HUDEP-2 (cell line): ENCODE measurements at regions not wholly inside any gene's neighbourhood (a gene's known extent, or its start where the extent isn't known, plus 50 kb on each side); places are given as distances from the start of the nearest gene placed in this dataset.
A peak's percentile ranks its signal among the peaks of the same experiment; 100 is the strongest.

ENCODE experiments used
- DNase-seq, 76 experiments: peaks; one replicate each; lab custom pipeline; 2025; ENCODE audit not compliant: unreplicated experiment in 76 of 76; lab: John Stamatoyannopoulos, UW

DNA sequence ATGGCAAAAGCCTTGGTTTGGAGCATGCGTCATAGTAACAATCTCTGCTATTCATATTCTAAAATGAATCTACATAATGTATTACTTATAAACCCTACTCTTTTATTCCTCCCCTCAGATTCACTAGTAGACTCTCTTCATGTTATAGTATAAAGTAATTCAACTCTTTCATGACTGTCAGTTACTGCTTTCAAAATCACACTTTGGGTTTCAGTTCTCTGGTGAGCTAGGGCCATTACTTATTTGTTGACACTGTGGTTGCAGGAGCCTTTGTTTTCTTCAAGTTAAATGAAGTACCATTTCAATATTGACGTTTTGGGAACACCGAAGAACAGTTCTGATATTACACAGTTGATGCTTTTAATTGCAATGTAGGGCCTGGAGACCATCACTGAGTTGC is 378.4 kb downstream of the DDX10 start:
- no peak for DNase-seq

DNA sequence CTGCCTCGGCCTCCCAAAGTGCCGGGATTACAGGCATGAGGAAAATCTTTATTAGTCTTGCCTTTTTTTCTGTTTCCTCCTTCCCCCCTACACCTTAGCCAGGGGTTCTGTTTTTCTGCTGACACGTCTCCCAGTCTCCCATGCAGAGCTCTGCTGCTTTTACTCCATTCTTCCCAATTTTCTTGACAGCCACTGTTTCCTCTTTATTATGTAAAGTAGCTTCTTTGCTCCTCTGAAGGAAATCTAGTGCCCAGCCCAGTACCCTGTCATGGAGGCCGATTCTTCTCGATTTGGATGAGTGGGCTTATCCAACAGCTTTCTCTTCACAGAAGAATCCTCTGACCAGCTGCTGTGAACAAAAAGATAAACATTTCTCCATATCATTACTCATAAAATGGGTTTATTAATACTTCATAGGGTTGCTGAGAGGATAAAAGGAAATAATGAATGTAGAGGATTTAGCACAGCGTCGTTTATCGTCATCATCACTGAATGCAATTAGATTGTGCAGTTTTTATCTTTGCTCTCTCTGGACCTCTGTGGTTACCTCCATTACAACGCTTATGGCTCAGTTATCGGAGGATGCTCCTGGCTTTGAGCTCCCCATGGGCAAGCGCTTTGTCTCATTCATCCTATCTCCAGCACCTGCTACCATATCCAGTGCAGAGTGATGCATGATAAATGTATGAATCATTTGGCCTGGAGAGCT is 375.6 kb upstream of the C11orf87 start:
- DNase-seq = no peak

DNA sequence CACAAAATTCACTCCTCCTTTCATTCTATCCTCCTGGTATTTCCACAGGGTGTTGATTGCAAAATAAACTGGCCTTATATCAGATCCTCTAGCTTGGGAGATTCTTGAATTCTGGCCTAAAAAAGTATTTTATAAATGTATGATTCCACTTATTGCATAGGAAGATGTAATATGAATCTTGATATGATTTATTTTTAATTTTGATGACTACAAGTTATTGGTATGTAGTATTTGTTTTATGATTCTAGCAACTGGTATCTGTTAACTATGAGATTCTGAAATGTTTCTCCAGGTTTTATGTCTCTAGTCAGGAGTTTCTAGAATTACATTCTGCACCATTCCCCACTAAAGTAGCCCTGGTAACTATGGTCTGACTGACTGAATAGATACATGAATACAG is 373.9 kb upstream of the C11orf87 start:
- no peak for DNase-seq

DNA sequence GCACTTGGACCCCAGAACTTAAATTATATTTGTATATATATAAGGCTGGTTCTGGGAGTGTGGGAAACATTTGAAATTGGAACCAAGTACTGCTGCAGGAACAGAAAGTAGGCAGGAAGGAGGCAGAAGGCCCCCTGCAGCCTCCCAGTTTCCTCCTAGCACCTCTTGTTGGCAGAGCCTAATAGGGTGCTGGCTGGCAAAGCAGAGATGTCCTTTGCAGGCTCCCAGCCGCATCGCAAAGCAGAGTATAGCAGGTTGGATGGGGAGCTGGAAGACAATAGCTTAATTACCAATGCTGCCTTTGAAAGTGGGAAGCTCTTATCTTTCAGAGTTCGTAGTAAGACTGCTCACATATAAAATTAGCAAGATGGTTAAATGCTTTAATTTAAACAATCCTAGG is 370.8 kb upstream of the C11orf87 start:
- DNase-seq = no peak

DNA sequence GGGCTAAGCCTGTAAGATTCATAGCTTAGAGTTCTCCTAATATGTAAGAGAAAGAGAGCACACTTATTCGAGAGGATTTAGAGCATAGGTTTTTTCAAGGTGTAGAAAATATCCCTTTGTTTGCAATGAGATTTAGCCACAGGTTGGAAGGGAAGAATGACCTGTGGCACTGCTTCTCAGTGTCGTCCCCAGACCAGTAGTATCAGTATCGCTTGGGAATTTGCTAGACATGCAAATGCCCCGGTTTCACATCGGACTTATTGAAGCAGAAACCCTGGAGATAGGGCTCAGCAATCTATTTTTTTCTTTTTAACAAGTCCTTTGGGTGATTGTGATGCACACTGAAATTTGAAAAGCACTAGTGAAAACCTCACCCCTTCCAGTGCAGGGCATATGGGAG is 362.6 kb upstream of the C11orf87 start:
- DNase-seq = no peak

- no peak for DNase-seq
Measured at GRCh38 chr11:109061394-109061793, 360.6 kb upstream of the C11orf87 start.

DNA sequence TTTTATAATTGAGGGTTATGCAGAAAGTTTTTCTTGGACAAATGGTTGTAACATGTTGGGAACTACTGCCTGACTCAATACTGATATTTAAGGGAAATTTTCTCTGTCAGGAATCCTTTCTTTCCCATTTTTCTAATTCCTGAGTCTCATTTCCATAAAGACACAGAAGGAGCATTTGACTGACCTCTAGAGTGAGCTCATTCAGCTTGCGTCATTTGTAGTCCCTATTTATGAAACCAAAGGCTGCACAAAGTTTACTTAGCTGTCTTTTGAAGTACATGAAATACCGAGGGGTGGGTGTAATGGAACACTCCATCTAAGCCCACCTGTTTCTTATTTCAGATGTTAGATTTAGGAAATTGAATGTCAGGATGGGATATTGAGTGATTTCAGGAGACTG is 359.5 kb upstream of the C11orf87 start:
- DNase-seq = no peak

DNA sequence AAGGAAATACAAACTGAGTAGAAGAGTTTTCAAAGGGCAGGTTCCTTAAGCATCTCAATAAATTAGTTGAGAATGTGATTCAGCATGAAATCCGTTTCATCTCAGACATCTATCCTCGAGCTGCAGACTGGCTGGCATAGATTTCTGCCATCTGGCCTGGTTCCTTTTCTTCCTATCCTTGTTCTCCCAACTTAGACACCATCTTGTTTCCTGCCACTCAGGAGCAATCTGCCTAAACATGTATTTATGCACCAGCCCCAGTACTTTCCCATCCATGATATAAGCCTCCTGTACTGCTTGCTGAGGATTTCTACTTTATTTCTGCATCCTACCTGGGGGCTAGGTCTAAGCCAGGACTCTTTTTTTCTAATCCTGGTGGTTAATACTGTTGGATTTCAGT is 359.1 kb upstream of the C11orf87 start:
- DNase-seq = no peak

DNA sequence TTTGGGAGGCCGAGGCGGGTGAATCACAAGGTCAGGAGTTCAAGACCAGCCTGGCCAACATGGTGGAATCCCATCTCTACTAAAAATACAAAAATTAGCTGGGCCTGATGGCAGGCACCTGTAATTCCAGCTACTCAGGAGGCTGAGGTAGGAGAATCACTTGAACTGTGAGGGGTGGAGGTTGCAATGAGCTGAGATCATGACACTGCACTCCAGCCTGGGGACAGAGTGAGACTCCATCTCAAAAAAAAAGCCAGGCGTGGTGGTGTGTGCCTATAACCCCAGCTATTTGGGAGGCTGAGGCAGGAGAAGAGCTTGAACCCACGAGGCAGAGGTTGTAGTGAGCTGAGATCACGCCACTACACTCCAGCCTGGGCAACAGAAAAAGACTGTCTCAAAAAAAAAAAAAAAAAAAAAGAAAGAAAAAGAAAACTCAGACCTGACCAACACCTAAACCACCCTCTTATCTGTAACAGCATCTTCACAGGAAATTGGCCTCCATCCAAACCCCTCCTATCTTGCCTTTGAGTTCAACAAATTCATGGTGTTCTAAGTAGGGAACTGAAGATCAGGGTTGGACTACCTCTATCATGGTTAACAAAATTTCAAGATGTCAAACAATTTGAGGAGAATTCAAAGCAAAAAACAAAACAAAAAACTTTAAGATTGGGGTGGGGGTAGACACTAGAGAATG is 357.2 kb upstream of the C11orf87 start:
- DNase-seq = peak in 2 of 76 experiments; percentile 4 to 5

- DNase-seq = no peak
Measured at GRCh38 chr11:109071262-109071661, 350.7 kb upstream of the C11orf87 start.

DNA sequence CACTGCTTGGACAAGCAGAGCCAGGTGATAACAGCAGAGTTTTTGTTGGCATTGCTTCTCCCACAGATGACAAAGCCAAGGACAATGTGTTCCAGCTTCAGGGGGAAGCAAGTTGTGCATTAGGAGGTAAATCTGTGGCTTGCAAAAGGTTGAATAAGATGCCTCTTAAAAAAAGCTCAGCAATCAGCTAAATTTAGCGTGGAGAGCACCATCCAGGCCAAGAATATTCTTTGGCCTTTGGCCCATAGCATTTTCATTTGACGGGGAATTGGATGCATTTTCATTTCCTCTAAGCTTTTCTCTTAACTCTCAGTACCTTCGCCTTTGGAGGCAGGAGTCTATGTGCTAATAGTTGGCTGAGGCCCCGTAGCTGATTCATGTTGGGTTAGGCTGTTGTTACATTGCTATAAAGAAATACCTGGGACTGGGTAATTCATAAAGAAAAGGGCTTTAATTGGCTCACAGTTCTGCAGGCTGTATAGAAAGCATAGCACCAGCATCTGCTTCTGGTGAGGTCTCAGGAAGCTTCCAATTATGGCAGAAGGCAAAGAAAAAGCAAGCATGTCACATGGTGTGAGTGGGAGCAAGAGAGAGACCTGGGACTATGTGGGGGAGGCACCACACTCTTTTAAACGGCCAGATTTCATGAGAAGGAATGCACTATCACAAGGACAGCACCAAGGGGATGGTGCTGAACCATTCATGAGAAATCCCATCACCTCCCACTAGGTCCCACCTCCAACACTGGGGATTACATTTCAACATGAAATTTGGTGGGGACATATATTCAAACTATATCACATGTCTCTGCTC is 350.1 kb upstream of the C11orf87 start:
- no peak for DNase-seq

- no peak for DNase-seq
Measured at GRCh38 chr11:109073032-109073822, 348.8 kb upstream of the C11orf87 start.

GRCh38 chr11:109075976-109076375 is 346.0 kb upstream of the C11orf87 start:
- DNase-seq = no peak

DNA sequence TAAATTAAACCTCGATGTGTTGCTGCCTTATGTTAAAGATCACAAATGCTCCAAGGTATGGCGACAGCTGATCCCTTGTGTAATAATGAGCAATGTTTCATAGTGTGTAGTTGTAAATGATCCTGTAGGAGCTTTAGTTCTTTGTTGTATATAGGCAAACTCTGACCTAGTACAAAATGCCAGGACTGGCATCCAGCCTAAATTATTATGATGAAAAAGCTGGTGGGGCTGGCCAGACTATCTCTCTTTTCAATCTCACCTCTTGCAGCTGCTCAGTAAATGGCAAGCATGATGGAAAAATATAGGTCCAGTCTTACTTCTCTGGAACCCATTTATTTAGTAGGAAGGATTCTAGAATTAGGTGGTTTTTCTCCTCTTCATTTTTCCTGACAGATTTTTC is 345.1 kb upstream of the C11orf87 start:
- no peak for DNase-seq

DNA sequence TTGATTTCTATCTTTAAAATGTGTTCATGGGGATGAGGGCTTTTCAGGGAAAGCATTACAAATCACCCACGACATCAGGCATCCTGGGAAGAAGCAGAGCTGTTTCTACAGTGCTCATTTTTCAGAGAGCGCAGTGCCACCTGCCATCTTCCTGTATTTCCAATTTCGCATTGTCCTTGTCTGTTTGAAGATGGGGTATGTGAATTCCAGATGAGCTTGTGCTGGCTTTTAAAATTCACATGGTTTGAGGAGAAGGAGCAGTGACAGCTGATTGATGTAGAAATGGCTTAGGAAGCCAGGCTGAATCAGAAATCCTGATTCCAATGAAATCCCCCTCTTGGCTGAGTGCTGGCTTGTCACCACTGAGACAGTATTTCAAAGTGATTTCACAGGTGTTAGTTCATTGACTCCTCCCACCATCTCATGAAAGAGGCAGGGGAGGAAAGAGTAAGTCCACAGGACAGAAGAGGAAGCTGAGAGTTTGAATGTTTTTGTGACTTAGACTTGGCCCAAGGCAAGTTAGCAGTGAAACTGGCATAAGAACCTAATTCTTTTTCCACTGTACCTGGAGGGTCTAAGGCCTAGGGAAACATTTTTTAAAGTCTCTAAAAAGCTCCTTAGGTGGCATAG is 344.6 kb upstream of the C11orf87 start:
- DNase-seq = no peak

- peak in 1 of 76 experiments; percentile 4 for DNase-seq
Measured at GRCh38 chr11:109085708-109086373, 336.1 kb upstream of the C11orf87 start.

- no peak for DNase-seq
Measured at GRCh38 chr11:109086931-109087330, 335.1 kb upstream of the C11orf87 start.

- no peak for DNase-seq
Measured at GRCh38 chr11:109088086-109088485, 333.9 kb upstream of the C11orf87 start.

GRCh38 chr11:109089144-109089543 is 332.8 kb upstream of the C11orf87 start:
- DNase-seq = no peak

DNA sequence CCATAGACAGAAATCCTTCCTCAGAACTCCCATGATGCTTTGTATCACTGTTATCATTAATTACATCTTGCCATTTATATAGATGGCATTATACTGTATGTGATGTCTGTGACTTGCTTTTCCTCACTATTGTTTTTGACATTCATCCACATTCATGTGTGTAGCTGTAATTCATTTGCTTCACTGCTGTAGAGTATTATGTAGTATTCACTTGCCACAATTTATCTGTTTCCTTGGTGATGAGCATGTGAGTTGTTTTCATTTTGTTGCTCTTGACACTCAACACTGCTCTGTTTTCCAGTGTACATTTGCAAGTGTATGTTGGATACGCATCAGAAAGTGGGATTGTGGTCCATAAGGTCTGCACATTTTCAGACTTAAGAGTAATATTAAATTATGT is 328.6 kb upstream of the C11orf87 start:
- no peak for DNase-seq
